Panc1 (cell line): ENCODE measurements at regions not wholly inside any gene's neighbourhood (a gene's known extent, or its start where the extent isn't known, plus 50 kb on each side); places are given as distances from the start of the nearest gene placed in this dataset.

Experiments
- ATAC-seq: fragments of 200-7000 bp; cut with Tn5 transposase; 2 replicates; pipeline ENCODE4 v1.9.1; 2020; ENCODE audit warnings: mild to moderate bottlenecking, moderate library complexity
- BruUV-seq: library from RNA; stranded (reverse); fragments of 400-500 nt; replicated peaks from 2 replicates; lab custom pipeline; 2021; lab: Mats Ljungman, UMichigan
- CTCF ChIA-PET: fragments of 300-600 bp; sonication (Branson Sonifier 250); formaldehyde crosslinking; loops from one replicate; lab custom pipeline; 2022; ENCODE audit warnings: antibody characterized with exemption; lab: Charles Lee
- POLR2A ChIA-PET: fragments of 300-600 bp; sonication (Branson Sonifier 250); formaldehyde crosslinking; loops from one replicate; lab custom pipeline; 2022; ENCODE audit warnings: antibody characterized with exemption; lab: Charles Lee
- DNase-seq: peaks from one replicate; pipeline ENCODE4 v3.0.0-alpha.2; 2010; ENCODE audit warnings: low read depth, low spot score
- H3K27ac ChIP-seq: 2 replicates; pipeline ENCODE4 v1.5.1; 2011; ENCODE audit warnings: mild to moderate bottlenecking, low read length, inconsistent platforms
- H3K27me3 ChIP-seq: fragments of 200-500 bp; sonication (Bioruptor generic); 2 replicates; pipeline ENCODE4 v1.6.0; 2014; ENCODE audit warnings: low read length, inconsistent platforms; ENCODE audit not compliant: control insufficient read depth, insufficient read depth
- H3K36me3 ChIP-seq: fragments of 200-500 bp; sonication (Bioruptor generic); 2 replicates; pipeline ENCODE4 v1.5.1; 2014; ENCODE audit warnings: inconsistent platforms, mild to moderate bottlenecking, low read length, moderate library complexity; ENCODE audit not compliant: control insufficient read depth, insufficient read depth
- H3K4me1 ChIP-seq: 2 replicates; pipeline ENCODE4 v1.5.1; 2011; ENCODE audit warnings: inconsistent platforms, mild to moderate bottlenecking, low read length, moderate library complexity; ENCODE audit not compliant: control insufficient read depth, insufficient read depth
- H3K4me3 ChIP-seq, 2 experiments: 2 replicates each; pipeline ENCODE4 v1.5.1; 2011 to 2012; ENCODE audit warnings: low read depth in 2 of 2, low read length in 2 of 2, mild to moderate bottlenecking in 2 of 2, inconsistent platforms in 1 of 2, moderate library complexity in 1 of 2
- H3K9me3 ChIP-seq: fragments of 200-500 bp; sonication (Bioruptor generic); 2 replicates; pipeline ENCODE4 v1.5.1; 2014; ENCODE audit warnings: low read depth, mild to moderate bottlenecking, inconsistent platforms, low read length, moderate library complexity; ENCODE audit not compliant: control insufficient read depth, insufficient read depth
- CTCF ChIP-seq: fragments of 450-650 bp; IDR thresholded peaks from 2 replicates; pipeline ENCODE4 v1.5.1; 2017; ENCODE audit warnings: mild to moderate bottlenecking
- POLR2AphosphoS5 ChIP-seq: IDR thresholded peaks from 2 replicates; pipeline ENCODE4 v1.6.1; 2012; ENCODE audit warnings: mild to moderate bottlenecking, low read depth, low read length, moderate library complexity
- SIN3A ChIP-seq: IDR thresholded peaks from 2 replicates; pipeline ENCODE4 v1.6.1; 2012; ENCODE audit warnings: low read depth, mild to moderate bottlenecking, low read length, moderate library complexity, borderline replicate concordance; ENCODE audit not compliant: insufficient read depth
- TCF7L2 ChIP-seq: IDR thresholded peaks from 2 replicates; pipeline ENCODE4 v1.6.1; 2011; ENCODE audit warnings: mild to moderate bottlenecking, low read depth, low read length, inconsistent platforms
- in situ Hi-C: cut with HindIII; loops from 2 replicates; pipeline ENCODE4 v1.10.0; 2016; ENCODE audit warnings: low sequenced_read_pairs, low pct_unique_long_range_greater_than_20kb
- intact Hi-C: fragments of 100-400 bp; cut with micrococcal nuclease; formaldehyde crosslinking; loops from one replicate; pipeline ENCODE4 v1.10.0; 2022; ENCODE audit not compliant: unreplicated experiment
- TF ChIP-seq, protein P1 (sequence below), 2 experiments: IDR thresholded peaks; 2 replicates each; pipeline ENCODE4 v1.6.1; 2011 to 2012; ENCODE audit warnings: low read depth in 2 of 2, control low read depth in 1 of 2, low read length in 1 of 2, mild to moderate bottlenecking in 1 of 2, moderate library complexity in 1 of 2; ENCODE audit not compliant: insufficient read depth in 1 of 2

DNA sequence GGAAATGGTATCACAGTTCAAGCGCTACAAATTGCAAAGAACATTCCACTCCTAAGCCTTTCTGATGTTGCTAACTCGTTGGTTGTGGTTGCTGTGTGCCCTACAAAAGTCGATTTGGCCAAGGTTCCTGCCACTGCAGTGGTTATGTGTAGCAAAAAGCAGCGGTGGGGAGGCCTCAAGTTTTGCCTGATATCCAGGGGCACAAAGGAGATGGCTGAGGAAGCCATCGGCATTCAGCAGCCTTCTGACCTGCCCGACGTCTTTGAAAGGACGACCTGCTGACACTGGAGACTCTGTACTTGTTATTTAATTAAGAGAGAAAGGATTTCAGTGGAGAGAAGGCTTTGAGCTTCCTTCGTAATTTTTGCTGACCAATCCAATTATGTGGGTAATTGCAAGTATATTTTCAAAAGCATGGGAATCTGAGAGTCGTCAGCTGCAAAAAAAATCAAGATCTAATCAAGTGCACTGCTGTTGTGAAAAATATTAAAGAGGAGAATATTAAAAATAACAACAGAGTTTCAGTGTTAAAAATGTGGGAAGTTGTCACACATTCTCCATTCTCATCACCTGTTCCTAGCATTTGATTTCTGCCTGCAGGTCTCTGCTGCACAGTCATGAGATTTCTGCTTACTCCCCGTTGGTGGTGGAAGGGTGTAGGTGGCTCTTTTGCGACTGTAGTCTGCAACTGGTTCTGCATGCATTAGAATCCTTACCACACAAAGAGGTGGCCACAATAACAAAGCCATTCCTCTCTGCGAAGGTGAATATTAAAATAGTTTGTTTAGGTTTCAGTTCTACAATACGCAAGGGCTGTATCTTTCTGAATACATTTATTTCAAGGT, 319.2 kb downstream of the IRX2 start:
- Histone ChIP-seq H3K4me1 (no peaks in the 10 kb centered on the region), H3K9me3 (no peaks in the 10 kb centered on the region), H3K36me3 (no peaks in the 10 kb centered on the region; the same call in 1 of the 2 replicates), H3K27ac (no peak overlapping the region), H3K4me3 (no peak overlapping the region), H3K27me3 (0 out of 2 replicates have a peak, but pooled peaks cover 4% of the 10 kb centered on the region)
- ATAC-seq (no peak), DNase-seq (no peak)
- intact Hi-C loops: no loop called here
- ChIA-PET CTCF (no interaction called here), POLR2A (no interaction called here)
- BruUV-seq: no TSS peak
- TF ChIP-seq TCF7L2: no peak
- TF ChIP-seq, protein P1, sequence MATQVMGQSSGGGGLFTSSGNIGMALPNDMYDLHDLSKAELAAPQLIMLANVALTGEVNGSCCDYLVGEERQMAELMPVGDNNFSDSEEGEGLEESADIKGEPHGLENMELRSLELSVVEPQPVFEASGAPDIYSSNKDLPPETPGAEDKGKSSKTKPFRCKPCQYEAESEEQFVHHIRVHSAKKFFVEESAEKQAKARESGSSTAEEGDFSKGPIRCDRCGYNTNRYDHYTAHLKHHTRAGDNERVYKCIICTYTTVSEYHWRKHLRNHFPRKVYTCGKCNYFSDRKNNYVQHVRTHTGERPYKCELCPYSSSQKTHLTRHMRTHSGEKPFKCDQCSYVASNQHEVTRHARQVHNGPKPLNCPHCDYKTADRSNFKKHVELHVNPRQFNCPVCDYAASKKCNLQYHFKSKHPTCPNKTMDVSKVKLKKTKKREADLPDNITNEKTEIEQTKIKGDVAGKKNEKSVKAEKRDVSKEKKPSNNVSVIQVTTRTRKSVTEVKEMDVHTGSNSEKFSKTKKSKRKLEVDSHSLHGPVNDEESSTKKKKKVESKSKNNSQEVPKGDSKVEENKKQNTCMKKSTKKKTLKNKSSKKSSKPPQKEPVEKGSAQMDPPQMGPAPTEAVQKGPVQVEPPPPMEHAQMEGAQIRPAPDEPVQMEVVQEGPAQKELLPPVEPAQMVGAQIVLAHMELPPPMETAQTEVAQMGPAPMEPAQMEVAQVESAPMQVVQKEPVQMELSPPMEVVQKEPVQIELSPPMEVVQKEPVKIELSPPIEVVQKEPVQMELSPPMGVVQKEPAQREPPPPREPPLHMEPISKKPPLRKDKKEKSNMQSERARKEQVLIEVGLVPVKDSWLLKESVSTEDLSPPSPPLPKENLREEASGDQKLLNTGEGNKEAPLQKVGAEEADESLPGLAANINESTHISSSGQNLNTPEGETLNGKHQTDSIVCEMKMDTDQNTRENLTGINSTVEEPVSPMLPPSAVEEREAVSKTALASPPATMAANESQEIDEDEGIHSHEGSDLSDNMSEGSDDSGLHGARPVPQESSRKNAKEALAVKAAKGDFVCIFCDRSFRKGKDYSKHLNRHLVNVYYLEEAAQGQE (IDR thresholded peaks at IDR 0.05; ENCODE audit: insufficient read depth in 1 of 2, low read depth in 2 of 2, low read length in 1 of 2): no peak
- no peak for TF ChIP-seq SIN3A
- TF ChIP-seq POLR2AphosphoS5: no peak
- in situ Hi-C loops: no loop called here

GRCh38 chr5:2430606-2431005, 320.9 kb downstream of the IRX2 start:
- H3K27ac ChIP-seq: no peak overlapping the region
- no peak for ATAC-seq
- H3K4me1 ChIP-seq: no peaks in the 10 kb centered on the region
- DNase-seq: no peak
- POLR2A ChIA-PET: no interaction called here
- intact Hi-C loops: no loop called here
- TF ChIP-seq TCF7L2 (no peak), CTCF (no peak), SIN3A (no peak), POLR2AphosphoS5 (no peak)
- TF ChIP-seq, protein P1 (IDR thresholded peaks at IDR 0.05; ENCODE audit: insufficient read depth in 1 of 2, low read depth in 2 of 2, low read length in 1 of 2): no peak
- BruUV-seq: no TSS peak
- H3K27me3 ChIP-seq: 0 out of 2 replicates have a peak, but pooled peaks cover 4% of the 10 kb centered on the region
- H3K9me3 ChIP-seq: no peaks in the 10 kb centered on the region
- H3K4me3 ChIP-seq: no peak overlapping the region
- in situ Hi-C loops: no loop called here
- H3K36me3 ChIP-seq: no peaks in the 10 kb centered on the region; the same call in 1 of the 2 replicates
- CTCF ChIA-PET: no interaction called here
